Mucosa of descending colon (tissue), 3 donors: ENCODE measurements at regions not wholly inside any gene's neighbourhood (a gene's known extent, or its start where the extent isn't known, plus 50 kb on each side); places are given as distances from the start of the nearest gene placed in this dataset.
"Not testable (repeated sequence)": the region's sequence is repeated elsewhere in the genome, so short reads cannot be mapped to it uniquely, and the experiment has no call there.

Experiments used
- ATAC-seq: fragments of 200-7000 bp; cut with Tn5 transposase; one replicate; pipeline ENCODE4 v1.9.1; 2020; ENCODE audit warnings: mild to moderate bottlenecking, moderate library complexity
- DNase-seq, 3 donors: peaks; one replicate each; pipeline ENCODE4 v3.0.0-alpha.2; 2020
- H3K36me3 ChIP-seq: fragments of 200-600 bp; one replicate; pipeline ENCODE4 v1.8.0; 2021; ENCODE audit warnings: low read depth, mild to moderate bottlenecking
- H3K4me1 ChIP-seq: fragments of 200-600 bp; one replicate; pipeline ENCODE4 v1.8.0; 2021; ENCODE audit warnings: low read depth, mild to moderate bottlenecking
- H3K4me3 ChIP-seq: fragments of 200-600 bp; one replicate; pipeline ENCODE4 v1.8.0; 2021; ENCODE audit warnings: mild to moderate bottlenecking
- H3K9me3 ChIP-seq: fragments of 200-600 bp; one replicate; pipeline ENCODE4 v1.8.0; 2021; ENCODE audit warnings: mild to moderate bottlenecking
- intact Hi-C, 2 donors: fragments of 100-400 bp; cut with DNase I in 1 of 2; cut with micrococcal nuclease in 1 of 2; formaldehyde crosslinking; loops; one replicate each; pipeline versions ENCODE4 v1.11.0 to v1.11.1; 2022; cut with DNase I, micrococcal nuclease
- TF ChIP-seq, protein P1 (sequence below): fragments of 200-600 bp; IDR thresholded peaks from one replicate; pipeline ENCODE4 v1.8.0; 2022; ENCODE audit warnings: antibody characterized with exemption, mild to moderate bottlenecking
- donor health status: DM: no; HTN: no; CAD: no; lungs with moderate emphysema.
- donor health status: DM: no; HTN: no; CAD: no.
- donor health status: DM: no; HTN: yes; CAD: no.

DNA sequence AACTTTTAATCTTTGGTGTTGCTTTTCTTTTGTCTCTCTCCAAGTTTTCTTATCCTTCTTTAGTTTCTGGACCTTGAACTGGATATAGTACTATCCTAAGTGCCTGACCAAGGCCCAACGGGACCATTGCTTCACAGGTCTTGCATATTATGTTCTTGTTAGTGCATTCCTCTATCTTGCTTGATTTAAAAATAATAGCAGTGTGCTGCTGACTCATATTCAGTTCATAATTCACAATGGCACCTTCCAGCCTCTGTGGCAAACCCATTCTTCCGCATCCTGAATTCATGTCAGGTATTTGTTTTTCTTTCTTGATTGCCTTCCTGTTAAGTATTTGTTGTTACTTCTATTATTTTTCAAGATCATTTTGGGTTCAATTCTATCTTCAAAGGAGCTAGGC lies 197.1 kb upstream of the GIMD1 start:
- ATAC-seq = no peak
- TF ChIP-seq, protein P1, sequence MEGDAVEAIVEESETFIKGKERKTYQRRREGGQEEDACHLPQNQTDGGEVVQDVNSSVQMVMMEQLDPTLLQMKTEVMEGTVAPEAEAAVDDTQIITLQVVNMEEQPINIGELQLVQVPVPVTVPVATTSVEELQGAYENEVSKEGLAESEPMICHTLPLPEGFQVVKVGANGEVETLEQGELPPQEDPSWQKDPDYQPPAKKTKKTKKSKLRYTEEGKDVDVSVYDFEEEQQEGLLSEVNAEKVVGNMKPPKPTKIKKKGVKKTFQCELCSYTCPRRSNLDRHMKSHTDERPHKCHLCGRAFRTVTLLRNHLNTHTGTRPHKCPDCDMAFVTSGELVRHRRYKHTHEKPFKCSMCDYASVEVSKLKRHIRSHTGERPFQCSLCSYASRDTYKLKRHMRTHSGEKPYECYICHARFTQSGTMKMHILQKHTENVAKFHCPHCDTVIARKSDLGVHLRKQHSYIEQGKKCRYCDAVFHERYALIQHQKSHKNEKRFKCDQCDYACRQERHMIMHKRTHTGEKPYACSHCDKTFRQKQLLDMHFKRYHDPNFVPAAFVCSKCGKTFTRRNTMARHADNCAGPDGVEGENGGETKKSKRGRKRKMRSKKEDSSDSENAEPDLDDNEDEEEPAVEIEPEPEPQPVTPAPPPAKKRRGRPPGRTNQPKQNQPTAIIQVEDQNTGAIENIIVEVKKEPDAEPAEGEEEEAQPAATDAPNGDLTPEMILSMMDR = no peak
- Histone ChIP-seq H3K36me3 (no peaks in the 10 kb centered on the region), H3K4me1 (no peaks in the 10 kb centered on the region), H3K4me3 (no peak overlapping the region), H3K9me3 (no peaks in the 10 kb centered on the region)
- intact Hi-C loops = no loop called here
- no peak for DNase-seq

DNA sequence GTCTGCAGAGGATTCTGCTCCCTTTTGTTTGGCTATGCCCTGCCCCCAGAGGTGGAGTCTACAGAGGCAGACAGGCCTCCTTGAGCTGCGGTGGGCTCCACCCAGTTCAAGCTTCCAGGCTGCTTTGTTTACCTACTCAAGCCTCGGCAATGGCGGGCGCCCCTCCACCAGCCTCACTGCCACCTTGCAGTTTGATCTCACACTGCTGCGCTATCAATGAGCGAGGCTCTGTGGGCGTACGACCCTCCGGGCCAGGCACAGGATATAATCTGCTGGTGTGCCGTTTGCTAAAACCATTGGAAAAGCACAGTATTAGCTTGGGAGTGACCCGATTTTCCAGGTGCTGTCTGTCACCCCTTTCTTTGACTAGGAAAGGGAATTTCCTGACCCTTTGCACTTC lies 195.1 kb upstream of the GIMD1 start:
- H3K4me3 ChIP-seq, H3K9me3 ChIP-seq, DNase-seq, intact Hi-C loops, ATAC-seq, H3K36me3 ChIP-seq, H3K4me1 ChIP-seq: not testable (repeated sequence)

DNA sequence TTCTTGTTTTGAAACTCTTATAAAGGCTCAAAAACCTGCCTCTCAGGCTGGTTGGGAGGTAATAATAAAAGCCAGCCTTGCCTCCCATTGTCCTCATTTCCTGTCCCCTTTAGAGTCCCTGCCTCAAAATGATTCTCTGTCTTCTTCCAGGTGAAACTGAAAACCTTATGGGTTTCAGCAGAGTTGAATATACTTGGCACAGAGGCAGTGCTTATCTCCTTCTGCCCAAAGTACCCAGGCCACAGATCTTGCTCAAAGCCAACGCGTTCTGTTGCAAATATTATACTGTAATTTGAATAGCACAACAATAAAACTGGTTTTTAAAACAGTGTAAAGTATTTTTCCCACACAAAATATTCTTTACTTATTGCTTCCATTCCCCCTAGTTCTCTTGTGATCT lies 183.1 kb upstream of the GIMD1 start:
- no peaks in the 10 kb centered on the region for H3K36me3 ChIP-seq
- intact Hi-C loops = no loop called here
- DNase-seq (no peak), ATAC-seq (no peak)
- H3K4me3 ChIP-seq = no peak overlapping the region
- no peaks in the 10 kb centered on the region for H3K9me3 ChIP-seq
- H3K4me1 ChIP-seq = no peaks in the 10 kb centered on the region
- TF ChIP-seq, protein P1 = no peak

DNA sequence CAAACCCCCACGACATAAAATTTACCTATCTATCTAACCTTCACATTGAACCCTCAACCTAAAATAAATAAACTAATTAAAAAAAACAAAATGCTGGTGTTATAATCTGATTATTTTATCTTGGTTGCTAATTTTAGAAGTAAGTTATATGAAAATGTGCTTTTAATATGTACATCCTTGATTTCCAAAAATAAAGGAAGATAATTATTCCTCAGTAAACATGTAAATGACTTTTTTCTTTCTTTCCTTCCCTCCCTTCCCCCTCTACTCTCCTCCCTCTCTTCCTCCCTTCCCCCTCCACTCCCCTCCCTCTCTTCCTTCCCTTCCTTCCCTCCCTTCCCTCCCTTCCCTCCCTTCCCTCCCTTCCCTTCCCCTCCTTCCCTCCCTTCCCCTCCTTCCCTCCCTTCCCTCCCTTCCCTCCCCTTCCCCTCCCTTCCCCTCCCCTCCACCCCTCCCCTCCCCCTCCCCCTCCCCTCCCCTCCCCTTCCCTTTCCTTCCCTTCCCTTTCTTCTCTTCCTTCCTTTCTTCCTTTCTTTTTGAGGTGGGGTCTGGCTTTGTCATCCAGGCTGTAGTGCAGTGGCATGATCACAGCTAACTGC lies 180.0 kb upstream of the GIMD1 start:
- Histone ChIP-seq H3K4me3 (no peak overlapping the region), H3K9me3 (no peaks in the 10 kb centered on the region), H3K4me1 (no peaks in the 10 kb centered on the region), H3K36me3 (no peaks in the 10 kb centered on the region)
- TF ChIP-seq, protein P1 = no peak
- DNase-seq = no peak
- no peak for ATAC-seq
- intact Hi-C loops = no loop called here

DNA sequence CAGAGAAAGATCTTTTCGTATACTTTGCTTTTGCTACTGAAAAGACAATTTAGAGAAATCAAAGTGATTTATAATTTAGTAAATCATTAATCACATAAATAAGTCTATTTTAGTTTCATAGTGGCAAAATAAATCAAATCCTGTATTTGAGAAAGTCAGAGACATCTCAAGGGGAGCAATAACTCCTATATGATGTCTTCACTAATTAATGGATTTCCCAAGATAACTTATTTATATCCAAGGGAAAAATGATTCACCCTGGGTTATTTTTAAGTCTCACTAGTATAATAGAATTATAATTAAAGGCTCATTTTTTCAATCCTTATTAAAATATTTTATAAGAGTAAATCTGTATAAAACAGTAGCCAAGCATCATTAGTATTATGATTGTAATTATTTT lies 177.8 kb upstream of the GIMD1 start:
- Histone ChIP-seq H3K36me3 (no peaks in the 10 kb centered on the region), H3K9me3 (no peaks in the 10 kb centered on the region), H3K4me3 (no peak overlapping the region), H3K4me1 (no peaks in the 10 kb centered on the region)
- DNase-seq = no peak
- ATAC-seq = no peak
- TF ChIP-seq, protein P1 = no peak
- intact Hi-C loops = no loop called here

DNA sequence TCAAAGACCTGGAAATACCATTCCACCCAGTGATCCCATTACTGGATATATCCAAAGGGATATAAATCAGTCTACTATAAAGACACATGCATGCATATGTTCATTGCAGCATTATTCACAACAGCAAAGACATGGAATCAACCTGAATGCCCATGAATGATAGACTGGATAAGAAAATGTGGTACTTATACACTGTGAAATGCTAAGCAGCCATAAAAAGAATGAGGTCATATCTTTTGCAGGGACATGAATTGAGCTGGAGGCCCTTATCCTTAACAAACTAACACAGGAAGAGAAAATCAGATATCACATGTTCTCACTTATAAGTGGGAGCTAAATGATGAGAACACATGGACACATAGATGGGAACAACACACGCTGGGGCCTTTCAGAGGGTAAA lies 174.0 kb upstream of the GIMD1 start:
- H3K9me3 ChIP-seq, DNase-seq, H3K4me3 ChIP-seq, intact Hi-C loops, ATAC-seq, H3K36me3 ChIP-seq, H3K4me1 ChIP-seq: not testable (repeated sequence)

DNA sequence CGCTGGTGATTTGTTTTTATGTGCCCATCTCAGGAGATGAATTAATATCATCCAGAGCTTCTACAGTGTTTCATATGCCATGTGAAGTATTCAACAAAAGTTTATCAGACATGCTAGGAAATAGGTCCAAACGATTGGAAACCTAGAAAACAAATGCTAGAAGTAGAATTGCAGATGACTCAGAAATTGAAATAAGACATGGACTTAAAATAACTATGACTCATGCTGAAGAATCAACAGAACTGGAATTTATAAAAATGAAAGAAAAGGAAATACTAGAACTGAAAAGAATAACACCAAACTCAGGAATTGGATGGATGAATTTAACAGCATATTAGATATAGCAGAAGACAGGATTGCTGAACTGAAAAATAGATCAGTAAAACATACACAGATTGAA lies 172.7 kb upstream of the GIMD1 start:
- DNase-seq (no peak), ATAC-seq (no peak)
- intact Hi-C loops = no loop called here
- Histone ChIP-seq H3K36me3 (no peaks in the 10 kb centered on the region), H3K4me3 (no peak overlapping the region), H3K9me3 (no peaks in the 10 kb centered on the region), H3K4me1 (no peaks in the 10 kb centered on the region)
- TF ChIP-seq, protein P1 = no peak
